ENCODE measurements at regions not wholly inside any gene's neighbourhood (a gene's known extent, or its start where the extent isn't known, plus 50 kb on each side); places are given as distances from the start of the nearest gene placed in this dataset.
A peak's percentile ranks its signal among the peaks of the same experiment; 100 is the strongest.

DNA sequence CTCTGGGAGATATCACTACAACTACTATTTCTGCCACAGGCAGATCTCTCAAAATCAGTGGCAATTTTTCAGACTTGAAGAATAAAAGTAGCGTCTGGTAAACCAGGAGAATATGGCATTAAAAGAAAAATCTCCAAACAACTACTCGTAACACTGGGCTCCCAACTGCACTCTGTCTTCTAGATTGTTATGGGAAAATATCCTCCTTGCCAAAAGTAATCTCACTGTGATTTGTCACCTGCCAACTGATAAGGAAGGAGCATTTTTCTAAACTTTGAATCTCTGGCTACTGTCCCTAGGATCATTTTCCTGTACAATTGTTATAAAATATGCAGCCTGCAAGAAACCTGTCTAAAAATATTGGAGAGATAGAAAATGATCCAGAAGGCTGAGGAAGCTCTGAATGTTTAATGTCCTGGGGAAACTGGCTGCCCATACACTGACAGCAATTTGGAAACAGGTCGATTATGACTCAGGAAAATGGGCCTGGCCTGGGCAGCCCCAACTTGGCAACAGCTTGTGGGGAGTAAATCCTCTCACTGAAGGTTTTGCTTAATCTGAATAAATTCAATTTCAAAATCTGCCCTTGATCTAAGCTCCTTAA lies 90.5 kb upstream of the DBX1 start:
- no peak for DNase-seq (ENCODE audit: low spot score)

- DNase-seq (ENCODE audit: low spot score): no peak
Measured at GRCh38 chr11:20249796-20250195, 89.5 kb upstream of the DBX1 start.

GRCh38 chr11:20249378-20249777 lies 89.1 kb upstream of the DBX1 start:
- DNase-seq (ENCODE audit: low spot score): no peak

GRCh38 chr11:20248871-20249270 lies 88.6 kb upstream of the DBX1 start:
- no peak for DNase-seq (ENCODE audit: low spot score)

- no peak for DNase-seq (ENCODE audit: low spot score)
Measured at GRCh38 chr11:20248121-20248772, 88.0 kb upstream of the DBX1 start.

DNA sequence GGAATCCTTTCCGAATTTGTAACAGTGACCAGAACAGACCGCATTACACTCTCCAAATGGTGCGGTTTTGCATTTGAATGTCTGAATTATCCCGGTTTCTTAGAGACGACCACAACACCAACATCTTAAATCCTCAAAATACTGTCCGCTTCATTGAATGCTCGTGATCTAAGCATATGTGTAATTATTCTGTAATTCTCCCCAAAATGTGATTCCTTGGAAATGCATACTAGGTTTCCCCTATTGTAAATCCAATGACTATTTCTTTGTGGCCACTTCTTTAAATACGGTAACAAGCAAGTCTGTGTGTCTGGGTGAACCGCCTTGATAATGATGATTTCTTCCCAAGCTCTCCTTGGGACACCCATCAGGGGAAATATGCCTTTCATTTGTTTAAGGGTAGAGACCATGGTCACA lies 87.3 kb upstream of the DBX1 start:
- DNase-seq (ENCODE audit: low spot score): no peak

GRCh38 chr11:20243974-20244373 lies 83.7 kb upstream of the DBX1 start:
- DNase-seq (ENCODE audit: low spot score): no peak

- peak; percentile 50 for DNase-seq (ENCODE audit: low spot score)
Measured at GRCh38 chr11:20238712-20239111, 78.4 kb upstream of the DBX1 start.

DNA sequence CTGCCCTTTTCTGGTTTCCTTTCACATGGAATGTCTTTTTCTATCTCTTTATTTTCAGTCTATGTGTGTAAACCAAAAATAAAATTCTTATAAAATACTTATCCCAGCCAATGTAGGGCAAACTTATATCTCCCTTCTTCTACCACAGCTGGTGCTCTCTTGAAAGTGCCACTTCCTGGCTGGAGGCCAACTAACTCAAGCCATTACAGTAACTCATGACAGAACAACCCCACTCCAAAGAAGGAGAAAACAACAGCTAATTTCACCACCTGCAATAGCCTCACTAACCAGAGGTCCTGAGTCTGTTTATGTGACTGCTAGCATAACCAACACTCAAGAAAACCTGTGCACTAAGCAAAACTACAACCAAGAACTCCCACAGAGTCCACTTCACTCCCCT lies 74.9 kb upstream of the DBX1 start:
- no peak for DNase-seq (ENCODE audit: low spot score)

DNA sequence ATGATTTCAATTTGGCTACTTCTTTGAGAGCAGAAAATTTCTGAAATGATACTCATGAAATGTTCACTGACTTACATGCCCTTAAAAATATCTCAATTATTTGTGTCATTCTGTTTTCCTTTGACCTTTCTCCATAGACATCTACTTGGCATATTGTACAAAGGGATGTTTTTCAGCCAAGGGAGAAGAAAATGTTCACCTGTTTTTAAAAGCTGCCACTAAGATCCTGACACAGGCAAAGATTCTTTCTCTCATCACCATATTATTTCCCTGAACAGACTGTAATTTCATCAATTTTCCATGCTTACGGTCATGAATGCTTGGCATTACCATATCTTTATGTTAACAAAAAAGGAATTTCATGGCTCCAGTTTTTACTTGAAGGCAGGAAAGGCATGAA lies 67.4 kb upstream of the DBX1 start:
- DNase-seq (ENCODE audit: low spot score): no peak

- DNase-seq (ENCODE audit: low spot score): no peak
Measured at GRCh38 chr11:20226933-20227332, 66.7 kb upstream of the DBX1 start.

GRCh38 chr11:20221566-20221965 lies 61.3 kb upstream of the DBX1 start:
- no peak for DNase-seq (ENCODE audit: low spot score)

GRCh38 chr11:20213790-20214189 lies 53.5 kb upstream of the DBX1 start:
- no peak for DNase-seq (ENCODE audit: low spot score)

GRCh38 chr11:20211691-20212090 lies 51.4 kb upstream of the DBX1 start:
- DNase-seq (ENCODE audit: low spot score): no peak

Data from H4 (cell line).